ENCODE measurements at regions not wholly inside any gene's neighbourhood (a gene's known extent, or its start where the extent isn't known, plus 50 kb on each side); places are given as distances from the start of the nearest gene placed in this dataset.

DNA sequence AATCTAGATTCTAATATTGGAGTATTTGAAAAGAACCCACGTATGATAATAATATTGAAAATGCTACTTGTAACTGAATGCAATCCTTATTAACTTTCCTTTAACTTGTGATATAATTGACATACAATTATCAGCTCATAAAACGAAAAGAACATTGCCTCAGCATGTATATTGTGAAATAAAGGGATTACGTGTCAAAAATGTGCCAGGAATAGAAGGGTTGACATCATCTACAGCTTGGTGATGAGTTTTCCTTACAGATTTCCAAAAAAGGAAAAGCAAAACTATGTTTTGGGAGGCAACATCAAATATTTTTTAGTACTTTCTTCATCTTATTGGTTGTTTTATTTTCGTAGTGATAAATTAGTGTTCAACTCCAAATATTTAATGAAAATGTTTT is 266.0 kb upstream of the PTGER4 start:
- TF ChIP-seq NFRKB (IDR thresholded peaks at IDR 0.05) (no peak), HDGF (IDR thresholded peaks at IDR 0.05; ENCODE audit: borderline replicate concordance) (no peak), ELF4 (IDR thresholded peaks at IDR 0.05) (no peak), FOXM1 (IDR thresholded peaks at IDR 0.05; ENCODE audit: borderline replicate concordance) (no peak), FOXK2 (IDR thresholded peaks at IDR 0.05) (no peak), BHLHE40 (IDR thresholded peaks at IDR 0.05; ENCODE audit: borderline replicate concordance) (no peak), SP1 (IDR thresholded peaks at IDR 0.05) (no peak)
